Endothelial cell of umbilical vein (primary cell): ENCODE measurements at regions not wholly inside any gene's neighbourhood (a gene's known extent, or its start where the extent isn't known, plus 50 kb on each side); places are given as distances from the start of the nearest gene placed in this dataset.

Experiments
- BruUV-seq: library from RNA; stranded (reverse); fragments of 400-500 nt; replicated peaks from 2 replicates; lab custom pipeline; 2021; lab: Mats Ljungman, UMichigan
- CTCF ChIA-PET: fragments of 300-600, 350-600 bp; sonication (Branson Sonifier 250); formaldehyde crosslinking; loops from one replicate; lab custom pipeline; 2021; ENCODE audit warnings: antibody characterized with exemption, inconsistent platforms; lab: Charles Lee
- POLR2A ChIA-PET: fragments of 300-600, 350-600 bp; sonication (Branson Sonifier 250); formaldehyde crosslinking; loops from one replicate; lab custom pipeline; 2021; ENCODE audit warnings: antibody characterized with exemption, inconsistent platforms; lab: Charles Lee
- DNase-seq: peaks from one replicate; pipeline ENCODE4 v3.0.0-alpha.2; 2011; ENCODE audit warnings: low read depth, low spot score
- FAIRE-seq: peaks from 2 replicates; lab custom pipeline; 2011; peaks lifted over from hg19 to GRCh38; lab: Jason Lieb, UNC
- H2AFZ ChIP-seq: 2 replicates; pipeline ENCODE4 v1.6.0; 2012; ENCODE audit warnings: low read depth, low read length, control low read depth, inconsistent platforms
- H3K27ac ChIP-seq: 2 replicates; pipeline ENCODE4 v1.5.1; 2011; ENCODE audit warnings: low read depth, mild to moderate bottlenecking, control low read depth, low read length, moderate library complexity; ENCODE audit not compliant: insufficient read depth
- H3K27me3 ChIP-seq, 2 experiments: 2 replicates each; pipeline versions ENCODE4 v1.6.0 to v1.6.1; 2011; ENCODE audit warnings: low read length in 2 of 2, mixed read lengths in 1 of 2; ENCODE audit not compliant: control insufficient read depth in 2 of 2, insufficient read depth in 2 of 2
- H3K36me3 ChIP-seq, 2 experiments: 2 replicates in 1 of 2; 3 replicates in 1 of 2; pipeline ENCODE4 v1.5.1; 2011; ENCODE audit warnings: low read length in 2 of 2, mild to moderate bottlenecking in 1 of 2, moderate library complexity in 1 of 2; ENCODE audit not compliant: control insufficient read depth in 2 of 2, insufficient read depth in 2 of 2; ENCODE audit errors: extremely low read depth in 1 of 2
- H3K4me1 ChIP-seq: 3 replicates; pipeline ENCODE4 v1.5.1; 2011; ENCODE audit warnings: mild to moderate bottlenecking, low read length; ENCODE audit not compliant: control insufficient read depth, insufficient read depth; ENCODE audit errors: extremely low read depth
- H3K4me2 ChIP-seq: 2 replicates; pipeline ENCODE4 v1.6.1; 2011; ENCODE audit warnings: low read length, control low read depth, mixed read lengths; ENCODE audit not compliant: insufficient read depth
- H3K4me3 ChIP-seq, 3 experiments: fragments of 200-600 bp in 1 of 3; sonication (generic), shearing (Covaris generic) in 1 of 3; replicated peaks in 1 of 3; 2 replicates each; pipeline ENCODE4 v1.5.1; 2011 to 2016; ENCODE audit warnings: control low read depth in 3 of 3, low read length in 3 of 3, mild to moderate bottlenecking in 2 of 3, inconsistent platforms in 1 of 3, low read depth in 1 of 3, moderate library complexity in 1 of 3; ENCODE audit not compliant: insufficient read depth in 1 of 3
- H3K79me2 ChIP-seq: 2 replicates; pipeline ENCODE4 v1.6.0; 2012; ENCODE audit warnings: low read length, inconsistent platforms; ENCODE audit not compliant: control insufficient read depth, insufficient read depth
- H3K9ac ChIP-seq: replicated peaks from 2 replicates; pipeline ENCODE3; 2011; ENCODE audit warnings: low read length, control low read depth; ENCODE audit not compliant: insufficient read depth; ENCODE audit errors: extremely low read depth
- H3K9me1 ChIP-seq: replicated peaks from 3 replicates; pipeline ENCODE4 v1.6.0; 2011; ENCODE audit warnings: mild to moderate bottlenecking, low read length; ENCODE audit not compliant: control insufficient read depth, insufficient read depth; ENCODE audit errors: extremely low read depth
- H3K9me3 ChIP-seq: replicated peaks from 2 replicates; pipeline ENCODE4 v1.5.1; 2012; ENCODE audit warnings: low read length, inconsistent platforms; ENCODE audit not compliant: control insufficient read depth, insufficient read depth
- H4K20me1 ChIP-seq: replicated peaks from 2 replicates; pipeline ENCODE3; 2011; ENCODE audit warnings: mild to moderate bottlenecking, low read length; ENCODE audit not compliant: control insufficient read depth, insufficient read depth; ENCODE audit errors: extremely low read depth
- CTCF ChIP-seq, 2 donors: IDR thresholded peaks; 1 replicate in 1 of 2; 2 replicates in 1 of 2; pipeline ENCODE4 v1.5.1; 2011; ENCODE audit warnings: low read length in 2 of 2, mild to moderate bottlenecking in 2 of 2, moderate library complexity in 2 of 2, control low read depth in 1 of 2, inconsistent platforms in 1 of 2, low read depth in 1 of 2; ENCODE audit not compliant: insufficient read depth in 1 of 2; ENCODE audit errors: extremely low read depth in 1 of 2
- EZH2 ChIP-seq: IDR thresholded peaks from 2 replicates; pipeline ENCODE4 v1.6.1; 2012; ENCODE audit warnings: borderline replicate concordance, low read depth, mild to moderate bottlenecking, moderate library complexity, low read length, inconsistent platforms; ENCODE audit not compliant: severe bottlenecking
- FOS ChIP-seq: IDR thresholded peaks from 2 replicates; pipeline ENCODE4 v1.6.1; 2011; ENCODE audit warnings: mild to moderate bottlenecking, low read length, moderate library complexity, borderline replicate concordance; ENCODE audit not compliant: insufficient read depth
- GATA2 ChIP-seq: IDR thresholded peaks from 2 replicates; pipeline ENCODE4 v1.7.0; 2011; ENCODE audit warnings: low read depth, mild to moderate bottlenecking, moderate library complexity, mixed read lengths, low read length; ENCODE audit not compliant: insufficient read length, insufficient read depth
- MAX ChIP-seq: IDR thresholded peaks from 2 replicates; pipeline ENCODE4 v1.6.1; 2011; ENCODE audit not compliant: insufficient read depth, insufficient read length
- MYC ChIP-seq: IDR thresholded peaks from one replicate; pipeline ENCODE4 v1.6.1; 2011; ENCODE audit warnings: mild to moderate bottlenecking, low read depth, low read length
- dilution Hi-C: fragments of 300-500 bp; cut with MboI; formaldehyde crosslinking; loops from one replicate; pipeline ENCODE4 v1.15.0; 2019; ENCODE audit warnings: low sequenced_read_pairs; ENCODE audit not compliant: extremely low pct_ligation_motif_present
- intact Hi-C: fragments of 100-400 bp; cut with micrococcal nuclease; formaldehyde crosslinking; loops from one replicate; pipeline ENCODE4 v1.10.0; 2022

- no peaks in the 10 kb centered on the region for H3K36me3 ChIP-seq
- H3K79me2 ChIP-seq, result no peaks in the 10 kb centered on the region
- no TSS peak for BruUV-seq
- H2AFZ ChIP-seq, result no peak overlapping the region
- H3K9me3 ChIP-seq, result no peaks in the 10 kb centered on the region
- H3K9ac ChIP-seq, result no peak overlapping the region
- intact Hi-C loops (no loop called here), dilution Hi-C loops (no loop called here)
- ChIA-PET CTCF (interaction anchor here (1.0 to 1.5 kb wide), 3 partner anchors 18 to 44 kb away, joined by 3 read pairs; no protein-coding TSS in a partner anchor), POLR2A (no interaction called here)
- DNase-seq, result no peak
- TF ChIP-seq GATA2 (no peak), FOS (no peak), EZH2 (no peak), MAX (no peak), CTCF (IDR thresholded peaks at IDR 0.05; ENCODE audit: extremely low read depth in 1 of 2, insufficient read depth in 1 of 2, low read depth in 1 of 2, low read length in 2 of 2) (no peak), MYC (no peak)
- no peak for FAIRE-seq
- H3K9me1 ChIP-seq, result no peaks in the 10 kb centered on the region
- H3K27me3 ChIP-seq, result no peaks in the 10 kb centered on the region
- H4K20me1 ChIP-seq, result no peaks in the 10 kb centered on the region
- no peak overlapping the region for H3K4me2 ChIP-seq
- H3K4me3 ChIP-seq, result no peak overlapping the region
- H3K27ac ChIP-seq, result no peak overlapping the region
- H3K4me1 ChIP-seq, result no peaks in the 10 kb centered on the region
Measured at GRCh38 chr20:7775072-7775471, 165.2 kb downstream of the HAO1 start.
